ENCODE measurements at regions not wholly inside any gene's neighbourhood (a gene's known extent, or its start where the extent isn't known, plus 50 kb on each side); places are given as distances from the start of the nearest gene placed in this dataset.
"Not testable (repeated sequence)": the region's sequence is repeated elsewhere in the genome, so short reads cannot be mapped to it uniquely, and the experiment has no call there.

DNA sequence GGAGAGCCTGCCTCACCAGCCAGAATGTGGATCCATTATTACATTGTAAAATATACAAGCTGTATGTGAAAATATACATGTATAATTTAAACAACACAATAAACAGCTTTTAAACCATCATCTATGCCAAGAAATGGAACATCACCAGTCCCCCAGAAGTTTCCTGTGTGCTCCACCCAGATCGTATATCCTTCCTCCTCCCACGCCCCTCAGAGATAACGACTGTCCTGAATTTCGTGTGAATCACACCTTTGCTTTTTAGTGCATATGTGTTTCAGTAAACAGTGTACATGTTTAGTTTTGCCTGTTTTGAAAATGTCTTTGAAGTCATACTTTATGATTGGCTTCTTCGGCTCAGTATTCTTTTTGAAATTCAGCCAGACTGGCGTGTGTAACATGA lies 134.6 kb upstream of the MYO10 start:
- no peak overlapping the region for H3K4me3 ChIP-seq (ENCODE audit: low read length)
- DNase-seq (ENCODE audit: low read depth), result no peak
- TF ChIP-seq, protein P1, sequence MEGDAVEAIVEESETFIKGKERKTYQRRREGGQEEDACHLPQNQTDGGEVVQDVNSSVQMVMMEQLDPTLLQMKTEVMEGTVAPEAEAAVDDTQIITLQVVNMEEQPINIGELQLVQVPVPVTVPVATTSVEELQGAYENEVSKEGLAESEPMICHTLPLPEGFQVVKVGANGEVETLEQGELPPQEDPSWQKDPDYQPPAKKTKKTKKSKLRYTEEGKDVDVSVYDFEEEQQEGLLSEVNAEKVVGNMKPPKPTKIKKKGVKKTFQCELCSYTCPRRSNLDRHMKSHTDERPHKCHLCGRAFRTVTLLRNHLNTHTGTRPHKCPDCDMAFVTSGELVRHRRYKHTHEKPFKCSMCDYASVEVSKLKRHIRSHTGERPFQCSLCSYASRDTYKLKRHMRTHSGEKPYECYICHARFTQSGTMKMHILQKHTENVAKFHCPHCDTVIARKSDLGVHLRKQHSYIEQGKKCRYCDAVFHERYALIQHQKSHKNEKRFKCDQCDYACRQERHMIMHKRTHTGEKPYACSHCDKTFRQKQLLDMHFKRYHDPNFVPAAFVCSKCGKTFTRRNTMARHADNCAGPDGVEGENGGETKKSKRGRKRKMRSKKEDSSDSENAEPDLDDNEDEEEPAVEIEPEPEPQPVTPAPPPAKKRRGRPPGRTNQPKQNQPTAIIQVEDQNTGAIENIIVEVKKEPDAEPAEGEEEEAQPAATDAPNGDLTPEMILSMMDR (IDR thresholded peaks at IDR 0.05; ENCODE audit: insufficient read depth, low read depth, low read length, missing control alignments), result no peak

DNA sequence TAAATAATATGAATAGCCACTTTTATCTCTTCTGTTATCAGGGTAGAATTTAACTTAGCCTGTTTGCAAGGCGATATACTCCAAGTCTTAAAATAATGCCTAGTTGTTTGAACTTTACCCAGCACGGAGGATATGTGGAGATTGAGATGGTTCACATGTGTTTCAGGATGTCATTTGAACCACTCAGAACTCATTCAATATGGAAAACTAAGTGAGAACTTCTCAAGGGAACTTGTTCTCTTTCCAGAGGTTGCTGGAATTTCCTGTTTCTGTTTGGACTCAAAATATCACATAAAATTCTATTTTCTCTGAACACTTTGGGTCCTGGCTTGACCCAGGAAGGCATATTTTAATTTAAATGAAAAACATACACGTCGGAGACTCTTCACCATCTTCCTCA lies 139.1 kb upstream of the MYO10 start:
- TF ChIP-seq, protein P1 (IDR thresholded peaks at IDR 0.05; ENCODE audit: insufficient read depth, low read depth, low read length, missing control alignments), result no peak
- H3K4me3 ChIP-seq (ENCODE audit: low read length), result no peak overlapping the region
- DNase-seq (ENCODE audit: low read depth), result no peak

DNA sequence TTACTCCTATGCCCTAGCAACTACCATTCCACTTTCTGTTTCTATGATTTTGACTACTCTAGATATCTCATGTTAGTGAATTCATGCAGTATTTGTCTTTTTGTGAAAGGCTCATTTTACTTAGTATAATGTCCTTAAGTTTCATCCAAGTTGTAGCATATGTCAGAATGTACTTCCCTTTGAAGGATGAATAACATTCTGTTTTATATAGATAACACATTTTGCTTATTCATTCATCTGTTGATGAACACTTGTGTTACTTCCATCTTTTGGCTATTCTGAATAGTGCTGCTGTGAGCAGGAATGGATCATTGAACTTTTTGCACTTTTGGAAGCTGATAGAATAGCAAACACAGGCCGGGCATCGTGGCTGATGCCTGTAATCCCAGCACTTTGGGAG lies 140.2 kb upstream of the MYO10 start:
- TF ChIP-seq, protein P1 (IDR thresholded peaks at IDR 0.05; ENCODE audit: insufficient read depth, low read depth, low read length, missing control alignments), result no peak

DNA sequence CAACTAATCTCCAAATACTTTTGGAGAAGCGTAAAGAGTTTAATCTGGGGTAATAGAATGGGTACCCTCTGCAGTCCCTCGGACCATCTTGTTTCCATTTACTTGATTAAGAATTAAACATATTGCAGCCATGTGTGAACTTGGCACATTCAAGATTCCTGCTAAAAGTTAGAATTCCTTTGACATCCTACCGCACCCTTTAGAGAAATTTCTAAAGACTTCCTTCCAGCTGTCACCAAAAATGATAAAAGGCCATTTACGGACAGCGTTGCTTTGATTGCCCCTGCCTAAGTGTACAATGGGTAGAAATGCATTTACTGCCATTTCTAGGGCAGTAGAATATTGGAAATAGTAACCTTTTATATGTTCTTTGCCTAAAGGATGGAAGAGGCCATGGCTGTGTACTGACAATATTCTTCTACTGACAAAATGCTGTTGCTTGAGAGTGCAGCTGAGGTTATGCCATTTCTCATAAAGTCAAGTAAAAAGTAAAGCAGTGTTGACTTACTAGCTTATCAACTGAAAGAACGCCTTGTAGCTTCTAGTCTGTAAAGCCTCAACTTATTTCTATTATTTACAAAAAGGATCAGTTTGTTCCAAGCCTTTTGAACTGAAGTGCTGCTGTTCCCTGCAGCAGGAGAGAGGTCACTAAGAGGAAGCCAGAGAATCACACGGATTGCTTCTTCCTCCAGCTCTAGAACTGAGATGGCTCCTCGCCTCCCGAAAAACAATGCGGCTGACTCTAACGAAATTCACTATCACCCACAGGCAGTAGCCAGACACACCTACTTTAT lies 139.8 kb upstream of the BASP1 start:
- TF ChIP-seq, protein P1 (IDR thresholded peaks at IDR 0.05; ENCODE audit: insufficient read depth, low read depth, low read length, missing control alignments), result no peak
- DNase-seq (ENCODE audit: low read depth), result no peak
- H3K4me3 ChIP-seq (ENCODE audit: low read length), result no peak overlapping the region

More for the DNA sequence above, 140.2 kb upstream of the MYO10 start:
- H3K4me3 ChIP-seq (ENCODE audit: low read length), result no peak overlapping the region
- DNase-seq (ENCODE audit: low read depth), result no peak

DNA sequence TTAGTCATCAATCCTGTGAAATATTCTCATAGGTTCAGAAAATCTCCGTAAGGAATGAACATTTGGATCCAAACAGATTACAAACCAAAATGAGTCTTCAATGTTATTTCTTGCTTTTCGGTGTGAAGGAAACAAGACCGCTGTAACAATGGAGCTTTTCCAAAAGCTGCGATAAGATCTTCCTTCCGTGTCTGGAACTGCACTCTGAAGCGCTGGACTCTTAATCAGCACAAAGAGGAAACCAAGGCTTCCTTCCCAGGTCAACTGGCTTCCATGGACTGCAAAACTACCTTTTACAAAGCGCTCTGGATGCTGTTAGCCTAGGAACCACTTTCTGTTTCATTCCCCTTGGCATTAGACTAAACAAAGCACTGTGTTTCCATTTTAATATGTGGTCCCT lies 137.9 kb upstream of the BASP1 start:
- DNase-seq (ENCODE audit: low read depth), result no peak
- H3K4me3 ChIP-seq (ENCODE audit: low read length), result no peak overlapping the region
- TF ChIP-seq, protein P1 (IDR thresholded peaks at IDR 0.05; ENCODE audit: insufficient read depth, low read depth, low read length, missing control alignments), result no peak

DNA sequence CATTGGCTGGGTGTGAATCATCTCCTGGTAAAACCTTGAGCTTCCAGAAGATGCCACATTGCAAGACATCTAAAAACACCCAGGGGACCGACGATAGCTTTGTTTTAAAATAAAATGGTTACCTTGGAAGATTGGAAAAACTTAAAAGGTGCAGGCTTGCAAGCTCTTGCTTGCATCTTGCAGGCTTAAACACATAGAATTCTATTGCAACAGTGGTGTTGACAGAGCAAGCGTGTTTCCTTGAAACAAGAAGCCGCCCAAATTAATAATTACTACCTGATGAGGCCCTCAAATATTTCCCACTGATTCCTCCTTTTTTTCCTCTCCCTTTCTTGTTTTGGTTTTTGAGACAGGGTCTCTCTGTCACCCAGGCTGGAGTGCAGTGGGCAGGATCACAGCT lies 137.1 kb upstream of the BASP1 start:
- TF ChIP-seq, protein P1 (IDR thresholded peaks at IDR 0.05; ENCODE audit: insufficient read depth, low read depth, low read length, missing control alignments), result no peak
- H3K4me3 ChIP-seq (ENCODE audit: low read length), result no peak overlapping the region
- peak; percentile 49 for DNase-seq (ENCODE audit: low read depth)

DNA sequence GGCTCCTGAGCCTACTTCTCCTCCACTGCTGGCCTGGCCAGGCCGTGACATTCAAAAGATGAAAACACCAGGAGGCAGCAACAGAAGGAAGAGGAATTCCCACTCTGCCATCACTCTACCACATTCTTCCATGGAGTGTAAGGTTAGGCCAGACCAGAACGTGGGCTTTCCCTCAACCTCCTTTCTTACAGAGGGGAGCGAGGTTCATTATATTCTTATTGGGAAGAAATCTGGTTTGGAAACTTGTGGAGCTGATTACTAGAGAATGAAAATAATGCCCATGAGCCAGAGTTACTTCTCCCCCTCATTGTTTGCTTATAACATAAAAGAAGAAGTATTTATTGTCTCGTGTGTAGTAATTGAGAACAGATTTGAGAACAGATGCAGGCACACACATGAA lies 136.3 kb upstream of the BASP1 start:
- DNase-seq (ENCODE audit: low read depth), result no peak
- TF ChIP-seq, protein P1 (IDR thresholded peaks at IDR 0.05; ENCODE audit: insufficient read depth, low read depth, low read length, missing control alignments), result no peak
- no peak overlapping the region for H3K4me3 ChIP-seq (ENCODE audit: low read length)

DNA sequence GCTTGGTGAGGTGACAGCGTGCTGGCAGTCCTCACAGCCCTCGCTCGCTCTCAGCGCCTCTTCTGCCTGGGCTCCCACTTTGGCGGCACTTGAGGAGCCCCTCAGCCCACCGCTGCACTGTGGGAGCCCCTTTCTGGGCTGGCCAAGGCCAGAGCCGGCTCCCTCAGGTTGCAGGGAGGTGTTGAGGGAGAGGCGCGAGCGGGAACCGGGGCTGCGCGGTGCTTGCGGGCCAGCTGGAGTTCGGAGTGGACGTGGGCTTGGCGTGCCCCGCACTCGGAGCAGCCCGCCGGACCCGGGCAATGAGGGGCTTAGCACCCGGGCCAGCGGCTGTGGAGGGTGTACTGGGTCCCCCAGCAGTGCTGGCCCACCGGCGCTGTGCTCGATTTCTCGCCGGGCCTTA lies 134.2 kb upstream of the BASP1 start:
- not testable (repeated sequence) for H3K4me3 ChIP-seq (ENCODE audit: low read length); DNase-seq (ENCODE audit: low read depth)

Data from epithelial cell of esophagus (primary cell).